Stimulated activated CD4-positive, alpha-beta T cell treated with anti-CD3 and anti-CD28 coated beads, Interleukin-2, amount 100 ng/mL, for 48 hours (primary cell): ENCODE measurements at regions not wholly inside any gene's neighbourhood (a gene's known extent, or its start where the extent isn't known, plus 50 kb on each side); places are given as distances from the start of the nearest gene placed in this dataset.
"Not testable (repeated sequence)": the region's sequence is repeated elsewhere in the genome, so short reads cannot be mapped to it uniquely, and the experiment has no call there.

Experiments
- DNase-seq, 2 donors: peaks; one replicate each; pipeline ENCODE4 v3.0.0-alpha.2; 2020

GRCh38 chr7:110529175-110529574 is 561.8 kb upstream of the LRRN3 start:
- DNase-seq, result no peak

- DNase-seq, result no peak
Measured at GRCh38 chr7:110531186-110531585, 559.7 kb upstream of the LRRN3 start.

- no peak for DNase-seq
Measured at GRCh38 chr7:110534241-110534931, 556.5 kb upstream of the LRRN3 start.

GRCh38 chr7:110539216-110539615 is 551.7 kb upstream of the LRRN3 start:
- DNase-seq, result no peak

GRCh38 chr7:110541962-110542361 is 549.0 kb upstream of the LRRN3 start:
- DNase-seq, result no peak

GRCh38 chr7:110544194-110544593 is 546.7 kb upstream of the LRRN3 start:
- no peak for DNase-seq

- no peak for DNase-seq
Measured at GRCh38 chr7:110548372-110548771, 542.6 kb upstream of the LRRN3 start.

- DNase-seq, result no peak
Measured at GRCh38 chr7:110557136-110557535, 533.8 kb upstream of the LRRN3 start.

GRCh38 chr7:110563286-110563685 is 527.6 kb upstream of the LRRN3 start:
- DNase-seq, result not testable (repeated sequence)

GRCh38 chr7:110564246-110564645 is 526.7 kb upstream of the LRRN3 start:
- no peak for DNase-seq

GRCh38 chr7:110568388-110568787 is 522.5 kb upstream of the LRRN3 start:
- no peak for DNase-seq

- no peak for DNase-seq
Measured at GRCh38 chr7:110568932-110569331, 522.0 kb upstream of the LRRN3 start.

- no peak for DNase-seq
Measured at GRCh38 chr7:110569486-110570205, 521.3 kb upstream of the LRRN3 start.

GRCh38 chr7:110573862-110574528 is 516.9 kb upstream of the LRRN3 start:
- DNase-seq, result no peak

GRCh38 chr7:110587294-110587693 is 503.6 kb upstream of the LRRN3 start:
- no peak for DNase-seq

- no peak for DNase-seq
Measured at GRCh38 chr7:110590415-110590814, 500.5 kb upstream of the LRRN3 start.

- DNase-seq, result no peak
Measured at GRCh38 chr7:110591341-110591740, 499.6 kb upstream of the LRRN3 start.

GRCh38 chr7:110592557-110592956 is 498.4 kb upstream of the LRRN3 start:
- DNase-seq, result no peak

GRCh38 chr7:110593355-110593754 is 497.6 kb upstream of the LRRN3 start:
- DNase-seq, result no peak

GRCh38 chr7:110595694-110596093 is 495.2 kb upstream of the LRRN3 start:
- DNase-seq, result no peak

- no peak for DNase-seq
Measured at GRCh38 chr7:110600956-110601355, 490.0 kb upstream of the LRRN3 start.

- DNase-seq, result no peak
Measured at GRCh38 chr7:110601710-110602109, 489.2 kb upstream of the LRRN3 start.

- DNase-seq, result no peak
Measured at GRCh38 chr7:110604206-110604605, 486.7 kb upstream of the LRRN3 start.

- no peak for DNase-seq
Measured at GRCh38 chr7:110604885-110605284, 486.0 kb upstream of the LRRN3 start.
